ENCODE measurements at regions not wholly inside any gene's neighbourhood (a gene's known extent, or its start where the extent isn't known, plus 50 kb on each side); places are given as distances from the start of the nearest gene placed in this dataset.

- DNase-seq (ENCODE audit: low spot score) = no peak
- TF ChIP-seq, protein P1, sequence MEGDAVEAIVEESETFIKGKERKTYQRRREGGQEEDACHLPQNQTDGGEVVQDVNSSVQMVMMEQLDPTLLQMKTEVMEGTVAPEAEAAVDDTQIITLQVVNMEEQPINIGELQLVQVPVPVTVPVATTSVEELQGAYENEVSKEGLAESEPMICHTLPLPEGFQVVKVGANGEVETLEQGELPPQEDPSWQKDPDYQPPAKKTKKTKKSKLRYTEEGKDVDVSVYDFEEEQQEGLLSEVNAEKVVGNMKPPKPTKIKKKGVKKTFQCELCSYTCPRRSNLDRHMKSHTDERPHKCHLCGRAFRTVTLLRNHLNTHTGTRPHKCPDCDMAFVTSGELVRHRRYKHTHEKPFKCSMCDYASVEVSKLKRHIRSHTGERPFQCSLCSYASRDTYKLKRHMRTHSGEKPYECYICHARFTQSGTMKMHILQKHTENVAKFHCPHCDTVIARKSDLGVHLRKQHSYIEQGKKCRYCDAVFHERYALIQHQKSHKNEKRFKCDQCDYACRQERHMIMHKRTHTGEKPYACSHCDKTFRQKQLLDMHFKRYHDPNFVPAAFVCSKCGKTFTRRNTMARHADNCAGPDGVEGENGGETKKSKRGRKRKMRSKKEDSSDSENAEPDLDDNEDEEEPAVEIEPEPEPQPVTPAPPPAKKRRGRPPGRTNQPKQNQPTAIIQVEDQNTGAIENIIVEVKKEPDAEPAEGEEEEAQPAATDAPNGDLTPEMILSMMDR (IDR thresholded peaks at IDR 0.05; ENCODE audit: borderline replicate concordance, control extremely low read depth, extremely low read depth, insufficient read depth, missing control alignments) = no peak
- in situ Hi-C loops (cut with MboI; ENCODE audit: low sequenced_read_pairs, unreplicated experiment) = no loop called here
Observed at GRCh38 chr9:79409182-79409823, 162.5 kb upstream of the TLE4 start.

DNA sequence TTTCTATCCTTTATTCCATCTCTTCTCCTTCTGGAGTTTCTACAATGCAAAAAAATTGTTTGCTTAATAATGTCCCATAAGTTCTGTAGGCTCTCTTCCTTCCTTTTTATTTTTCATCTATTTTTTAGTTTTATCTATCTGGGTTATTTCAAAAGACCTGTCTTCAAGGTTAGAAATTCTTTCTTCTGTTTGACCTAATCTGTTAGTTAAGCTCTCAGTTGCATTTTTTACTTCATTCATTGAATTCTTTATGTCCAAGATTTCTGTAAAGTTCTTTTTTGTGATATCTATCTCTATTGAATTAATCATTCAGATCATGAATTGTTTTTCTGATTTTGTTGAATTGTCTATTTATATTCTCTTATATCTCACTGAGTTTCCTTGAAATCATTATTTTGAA lies 145.9 kb upstream of the TLE4 start:
- in situ Hi-C loops (cut with MboI; ENCODE audit: low sequenced_read_pairs, unreplicated experiment) = no loop called here
- DNase-seq (ENCODE audit: low spot score) = no peak
- TF ChIP-seq, protein P1 (IDR thresholded peaks at IDR 0.05; ENCODE audit: borderline replicate concordance, control extremely low read depth, extremely low read depth, insufficient read depth, missing control alignments) = no peak

DNA sequence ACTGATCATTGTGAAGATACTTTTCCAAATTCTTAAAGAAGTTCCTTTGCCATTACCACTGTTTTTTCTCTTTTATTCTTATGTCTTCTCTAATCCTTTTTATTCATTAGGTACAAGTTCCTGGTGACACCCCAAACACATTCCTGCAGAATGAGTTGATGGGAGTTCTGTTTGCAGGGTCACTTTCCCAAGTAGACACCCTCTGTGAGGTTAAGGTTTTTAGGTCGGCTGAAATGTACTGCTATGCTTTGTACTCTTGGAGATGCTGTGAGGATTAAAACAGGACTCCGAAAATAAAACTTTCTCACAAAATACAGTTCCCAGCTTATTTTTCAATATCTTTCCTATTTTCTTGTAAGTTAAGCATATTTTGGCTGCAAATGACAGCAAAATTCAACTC lies 143.3 kb upstream of the TLE4 start:
- in situ Hi-C loops (cut with MboI; ENCODE audit: low sequenced_read_pairs, unreplicated experiment) = no loop called here
- TF ChIP-seq, protein P1 (IDR thresholded peaks at IDR 0.05; ENCODE audit: borderline replicate concordance, control extremely low read depth, extremely low read depth, insufficient read depth, missing control alignments) = no peak
- DNase-seq (ENCODE audit: low spot score) = no peak

DNA sequence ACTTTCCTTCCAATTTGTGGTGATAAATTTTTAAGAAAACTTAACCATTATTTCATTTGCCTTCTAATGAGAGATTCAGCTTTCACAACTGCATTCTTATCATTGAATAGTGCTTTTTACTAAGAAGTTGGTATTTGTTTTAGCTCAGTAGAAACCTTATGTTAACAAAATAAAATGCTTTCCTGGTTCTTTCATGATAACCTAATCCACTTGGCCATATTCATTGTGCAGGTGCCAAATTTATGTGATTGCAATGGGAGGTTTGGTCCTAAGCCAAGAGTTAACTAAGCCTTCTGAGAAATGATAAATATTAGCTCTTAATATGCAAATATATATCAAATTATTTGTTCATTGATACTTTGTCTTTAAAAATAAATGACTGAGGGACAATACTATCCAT lies 141.1 kb upstream of the TLE4 start:
- in situ Hi-C loops (cut with MboI; ENCODE audit: low sequenced_read_pairs, unreplicated experiment) = no loop called here
- DNase-seq (ENCODE audit: low spot score) = no peak
- TF ChIP-seq, protein P1 (IDR thresholded peaks at IDR 0.05; ENCODE audit: borderline replicate concordance, control extremely low read depth, extremely low read depth, insufficient read depth, missing control alignments) = no peak

- in situ Hi-C loops (cut with MboI; ENCODE audit: low sequenced_read_pairs, unreplicated experiment) = no loop called here
- DNase-seq (ENCODE audit: low spot score) = no peak
- TF ChIP-seq, protein P1 (IDR thresholded peaks at IDR 0.05; ENCODE audit: borderline replicate concordance, control extremely low read depth, extremely low read depth, insufficient read depth, missing control alignments) = no peak
Observed at GRCh38 chr9:79431019-79431679, 140.6 kb upstream of the TLE4 start.

GRCh38 chr9:79432485-79432884 lies 139.3 kb upstream of the TLE4 start:
- in situ Hi-C loops (cut with MboI; ENCODE audit: low sequenced_read_pairs, unreplicated experiment) = no loop called here
- no peak for DNase-seq (ENCODE audit: low spot score)
- TF ChIP-seq, protein P1 (IDR thresholded peaks at IDR 0.05; ENCODE audit: borderline replicate concordance, control extremely low read depth, extremely low read depth, insufficient read depth, missing control alignments) = no peak
